ENCODE measurements at regions not wholly inside any gene's neighbourhood (a gene's known extent, or its start where the extent isn't known, plus 50 kb on each side); places are given as distances from the start of the nearest gene placed in this dataset.
A peak's percentile ranks its signal among the peaks of the same experiment; 100 is the strongest.

GRCh38 chr15:94535298-94536048, 304.1 kb downstream of the MCTP2 start:
- Mint-ChIP-seq H3K9me3 (no peaks in the 10 kb centered on the region), H3K27ac (no peak overlapping the region), H3K4me3 (no peak overlapping the region), H3K36me3 (ENCODE audit: low read depth) (no peaks in the 10 kb centered on the region), H3K27me3 (ENCODE audit: low read depth) (peaks cover 9% of the 10 kb centered on the region), H3K4me1 (ENCODE audit: low read depth) (no peaks in the 10 kb centered on the region)
- DNase-seq (ENCODE audit: low spot score) = no peak

DNA sequence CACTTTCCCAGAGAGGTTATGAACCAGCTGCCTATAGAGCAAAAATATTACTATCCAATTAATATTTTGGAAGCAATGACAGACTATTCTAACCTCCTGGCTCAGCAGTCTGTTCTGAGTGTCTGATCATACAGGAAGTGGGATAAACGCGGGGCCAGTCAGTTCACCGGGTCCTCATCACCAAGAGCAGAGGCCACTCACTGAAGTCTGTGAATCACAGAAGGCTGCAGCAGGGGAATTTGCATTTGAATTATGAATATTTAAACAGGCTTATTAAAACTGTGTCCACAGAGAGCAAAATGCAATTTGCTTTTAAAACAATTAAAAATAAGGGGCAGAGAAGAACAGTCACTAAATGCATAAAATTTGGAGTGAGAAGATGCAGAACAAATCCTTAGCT, 305.2 kb downstream of the MCTP2 start:
- Mint-ChIP-seq H3K27ac (no peak overlapping the region), H3K4me3 (no peak overlapping the region), H3K4me1 (ENCODE audit: low read depth) (no peaks in the 10 kb centered on the region), H3K36me3 (ENCODE audit: low read depth) (no peaks in the 10 kb centered on the region), H3K27me3 (ENCODE audit: low read depth) (peaks cover 6% of the 10 kb centered on the region), H3K9me3 (no peaks in the 10 kb centered on the region)
- DNase-seq (ENCODE audit: low spot score) = no peak

- Mint-ChIP-seq H3K27me3 (ENCODE audit: low read depth) (peaks cover 6% of the 10 kb centered on the region), H3K9me3 (no peaks in the 10 kb centered on the region), H3K4me3 (no peak overlapping the region)
Observed at GRCh38 chr15:94538280-94538679, 306.9 kb downstream of the MCTP2 start.

DNA sequence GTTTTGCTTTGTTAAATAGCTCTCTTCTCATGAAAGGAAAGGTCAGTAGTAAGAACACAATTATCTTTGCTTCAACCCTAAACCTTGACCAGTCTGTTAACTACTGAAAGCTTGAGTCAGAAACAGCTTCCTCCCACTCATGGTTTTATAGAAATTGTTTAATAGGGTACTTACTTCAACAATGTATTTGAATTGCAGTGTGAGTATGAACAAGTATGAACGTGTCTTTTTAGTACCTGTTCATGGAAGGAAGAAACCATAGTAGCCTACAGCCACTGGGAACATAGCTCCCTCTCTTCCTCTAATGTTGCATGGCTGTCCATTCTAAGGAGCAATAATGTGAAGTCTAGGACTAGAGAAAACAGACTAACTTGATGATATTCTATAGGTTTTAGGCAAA, 311.0 kb downstream of the MCTP2 start:
- no peak overlapping the region for H3K27ac Mint-ChIP-seq
- no peaks in the 10 kb centered on the region for H3K9me3 Mint-ChIP-seq
- no peak overlapping the region for H3K4me3 Mint-ChIP-seq
- no peaks in the 10 kb centered on the region for H3K4me1 Mint-ChIP-seq (ENCODE audit: low read depth)
- peaks cover 9% of the 10 kb centered on the region for H3K27me3 Mint-ChIP-seq (ENCODE audit: low read depth)
- H3K36me3 Mint-ChIP-seq (ENCODE audit: low read depth) = no peaks in the 10 kb centered on the region
- DNase-seq (ENCODE audit: low spot score) = no peak

More at GRCh38 chr15:94538280-94538679, 306.9 kb downstream of the MCTP2 start:
- Mint-ChIP-seq H3K27ac (no peak overlapping the region), H3K4me1 (ENCODE audit: low read depth) (no peaks in the 10 kb centered on the region), H3K36me3 (ENCODE audit: low read depth) (no peaks in the 10 kb centered on the region)
- DNase-seq (ENCODE audit: low spot score) = no peak

- no peaks in the 10 kb centered on the region for H3K4me1 Mint-ChIP-seq (ENCODE audit: low read depth)
- peaks cover 3% of the 10 kb centered on the region for H3K27me3 Mint-ChIP-seq (ENCODE audit: low read depth)
- no peak overlapping the region for H3K27ac Mint-ChIP-seq
- H3K9me3 Mint-ChIP-seq = no peaks in the 10 kb centered on the region
- no peak overlapping the region for H3K4me3 Mint-ChIP-seq
- DNase-seq (ENCODE audit: low spot score) = no peak
- no peaks in the 10 kb centered on the region for H3K36me3 Mint-ChIP-seq (ENCODE audit: low read depth)
Observed at GRCh38 chr15:94546808-94547207, 315.4 kb downstream of the MCTP2 start.

DNA sequence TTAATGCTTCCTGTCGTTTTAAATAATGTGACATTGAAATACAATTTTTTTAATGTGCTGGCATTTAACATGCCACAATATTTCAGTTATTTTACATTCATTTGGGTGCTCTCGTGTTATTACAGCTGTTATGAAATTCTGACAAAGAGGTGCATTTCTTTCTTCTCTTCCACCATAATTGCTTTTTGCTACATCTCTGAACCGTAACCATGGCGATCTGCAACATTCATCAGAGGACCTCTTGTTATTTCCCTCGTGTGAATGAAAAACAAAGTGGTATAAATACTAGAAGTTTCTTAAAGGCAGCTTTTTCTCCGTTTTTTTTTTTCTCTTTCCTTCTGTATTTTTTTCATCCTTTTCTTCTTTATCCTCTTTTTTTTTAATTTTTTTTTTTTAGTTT, 316.4 kb downstream of the MCTP2 start:
- H3K4me3 Mint-ChIP-seq = no peak overlapping the region
- no peaks in the 10 kb centered on the region for H3K4me1 Mint-ChIP-seq (ENCODE audit: low read depth)
- H3K9me3 Mint-ChIP-seq = no peaks in the 10 kb centered on the region
- H3K36me3 Mint-ChIP-seq (ENCODE audit: low read depth) = no peaks in the 10 kb centered on the region
- peaks cover 3% of the 10 kb centered on the region for H3K27me3 Mint-ChIP-seq (ENCODE audit: low read depth)
- DNase-seq (ENCODE audit: low spot score) = no peak
- H3K27ac Mint-ChIP-seq = no peak overlapping the region

DNA sequence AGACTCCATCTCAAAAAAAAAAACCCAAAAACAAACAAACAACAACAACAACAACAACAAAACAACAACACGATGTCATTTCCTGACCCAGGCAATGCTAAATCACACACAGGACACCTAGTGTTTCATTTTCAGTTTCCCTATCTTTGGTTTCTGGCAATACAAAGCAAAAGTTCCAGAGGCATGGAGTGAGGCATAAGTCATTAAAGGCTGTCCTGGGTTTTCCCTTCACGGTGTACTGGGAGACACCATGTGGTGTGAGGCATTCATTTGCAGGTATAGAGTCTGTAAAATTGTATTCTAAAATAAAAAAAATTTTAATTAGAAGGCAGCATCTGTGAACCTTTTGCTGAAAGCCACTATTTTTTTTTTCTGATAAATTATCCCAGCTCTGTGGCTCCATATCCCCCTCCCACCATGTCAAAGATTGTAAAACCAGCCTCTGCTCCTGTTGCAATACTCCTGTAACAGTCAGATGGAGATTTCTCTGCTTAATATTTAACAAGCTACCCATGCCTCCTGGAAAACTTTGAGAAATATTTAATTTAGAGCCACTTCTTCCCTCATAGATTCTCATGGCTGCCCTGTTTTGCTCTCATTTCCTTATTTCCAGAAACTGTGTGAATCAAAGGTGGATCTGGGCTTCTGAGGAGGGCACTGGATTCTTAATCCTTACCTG, 324.6 kb downstream of the MCTP2 start:
- Mint-ChIP-seq H3K36me3 (ENCODE audit: low read depth) (no peaks in the 10 kb centered on the region), H3K4me3 (no peak overlapping the region), H3K9me3 (no peaks in the 10 kb centered on the region), H3K4me1 (ENCODE audit: low read depth) (no peaks in the 10 kb centered on the region), H3K27ac (no peak overlapping the region), H3K27me3 (ENCODE audit: low read depth) (no peaks in the 10 kb centered on the region)
- DNase-seq (ENCODE audit: low spot score) = no peak

- Mint-ChIP-seq H3K4me3 (no peak overlapping the region), H3K27ac (no peak overlapping the region), H3K9me3 (no peaks in the 10 kb centered on the region), H3K36me3 (ENCODE audit: low read depth) (no peaks in the 10 kb centered on the region), H3K27me3 (ENCODE audit: low read depth) (no peaks in the 10 kb centered on the region), H3K4me1 (ENCODE audit: low read depth) (no peaks in the 10 kb centered on the region)
- no peak for DNase-seq (ENCODE audit: low spot score)
Observed at GRCh38 chr15:94561036-94561689, 329.8 kb downstream of the MCTP2 start.

- Mint-ChIP-seq H3K4me3 (no peak overlapping the region), H3K4me1 (ENCODE audit: low read depth) (no peaks in the 10 kb centered on the region), H3K36me3 (ENCODE audit: low read depth) (no peaks in the 10 kb centered on the region), H3K27me3 (ENCODE audit: low read depth) (peaks cover 4% of the 10 kb centered on the region), H3K27ac (no peak overlapping the region), H3K9me3 (no peaks in the 10 kb centered on the region)
- DNase-seq (ENCODE audit: low spot score) = no peak
Observed at GRCh38 chr15:94563456-94563855, 332.1 kb downstream of the MCTP2 start.

- Mint-ChIP-seq H3K27ac (no peak overlapping the region), H3K27me3 (ENCODE audit: low read depth) (peaks cover 54% of the 10 kb centered on the region), H3K4me3 (no peak overlapping the region), H3K4me1 (ENCODE audit: low read depth) (peaks cover 4% of the 10 kb centered on the region), H3K36me3 (ENCODE audit: low read depth) (no peaks in the 10 kb centered on the region), H3K9me3 (no peaks in the 10 kb centered on the region)
- DNase-seq (ENCODE audit: low spot score) = no peak
Observed at GRCh38 chr15:94576889-94577533, 345.6 kb downstream of the MCTP2 start.

DNA sequence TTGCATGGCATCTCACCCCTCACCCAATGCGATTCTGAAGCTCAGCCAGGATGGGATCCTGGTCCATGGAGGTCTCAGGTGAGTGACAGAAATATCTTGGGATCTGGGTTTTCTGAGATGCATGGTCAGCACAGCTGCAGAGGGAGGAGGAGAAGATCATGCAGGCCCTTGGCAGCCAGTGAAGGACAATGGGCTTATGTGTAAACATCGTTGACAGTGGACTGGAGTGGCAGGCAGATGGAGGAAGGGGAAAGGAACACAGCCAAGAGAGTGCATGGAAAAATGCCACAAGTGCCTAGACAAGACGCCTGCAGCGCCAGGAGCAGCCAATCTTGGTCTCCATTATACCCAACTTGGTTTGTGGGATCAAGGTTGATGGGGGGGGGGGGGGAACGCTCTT, 347.9 kb downstream of the MCTP2 start:
- H3K9me3 Mint-ChIP-seq = no peaks in the 10 kb centered on the region
- H3K27ac Mint-ChIP-seq = no peak overlapping the region
- H3K27me3 Mint-ChIP-seq (ENCODE audit: low read depth) = peaks cover 65% of the 10 kb centered on the region
- H3K4me1 Mint-ChIP-seq (ENCODE audit: low read depth) = peaks cover 15% of the 10 kb centered on the region
- H3K4me3 Mint-ChIP-seq = no peak overlapping the region
- no peak for DNase-seq (ENCODE audit: low spot score)
- no peaks in the 10 kb centered on the region for H3K36me3 Mint-ChIP-seq (ENCODE audit: low read depth)

- H3K4me3 Mint-ChIP-seq = no peak overlapping the region
- no peak overlapping the region for H3K27ac Mint-ChIP-seq
- H3K9me3 Mint-ChIP-seq = no peaks in the 10 kb centered on the region
- no peaks in the 10 kb centered on the region for H3K36me3 Mint-ChIP-seq (ENCODE audit: low read depth)
- peaks cover 24% of the 10 kb centered on the region for H3K4me1 Mint-ChIP-seq (ENCODE audit: low read depth)
- H3K27me3 Mint-ChIP-seq (ENCODE audit: low read depth) = peaks cover 65% of the 10 kb centered on the region
- DNase-seq (ENCODE audit: low spot score) = no peak
Observed at GRCh38 chr15:94580211-94580885, 349.0 kb downstream of the MCTP2 start.

- peaks cover 74% of the 10 kb centered on the region for H3K27me3 Mint-ChIP-seq (ENCODE audit: low read depth)
- DNase-seq (ENCODE audit: low spot score) = peak; percentile 35
- H3K4me1 Mint-ChIP-seq (ENCODE audit: low read depth) = peaks cover 31% of the 10 kb centered on the region
- H3K9me3 Mint-ChIP-seq = no peaks in the 10 kb centered on the region
- H3K4me3 Mint-ChIP-seq = no peak overlapping the region
- no peaks in the 10 kb centered on the region for H3K36me3 Mint-ChIP-seq (ENCODE audit: low read depth)
- H3K27ac Mint-ChIP-seq = no peak overlapping the region
Observed at GRCh38 chr15:94582368-94582767, 351.0 kb downstream of the MCTP2 start.
